ENCODE measurements at regions not wholly inside any gene's neighbourhood (a gene's known extent, or its start where the extent isn't known, plus 50 kb on each side); places are given as distances from the start of the nearest gene placed in this dataset.

DNA sequence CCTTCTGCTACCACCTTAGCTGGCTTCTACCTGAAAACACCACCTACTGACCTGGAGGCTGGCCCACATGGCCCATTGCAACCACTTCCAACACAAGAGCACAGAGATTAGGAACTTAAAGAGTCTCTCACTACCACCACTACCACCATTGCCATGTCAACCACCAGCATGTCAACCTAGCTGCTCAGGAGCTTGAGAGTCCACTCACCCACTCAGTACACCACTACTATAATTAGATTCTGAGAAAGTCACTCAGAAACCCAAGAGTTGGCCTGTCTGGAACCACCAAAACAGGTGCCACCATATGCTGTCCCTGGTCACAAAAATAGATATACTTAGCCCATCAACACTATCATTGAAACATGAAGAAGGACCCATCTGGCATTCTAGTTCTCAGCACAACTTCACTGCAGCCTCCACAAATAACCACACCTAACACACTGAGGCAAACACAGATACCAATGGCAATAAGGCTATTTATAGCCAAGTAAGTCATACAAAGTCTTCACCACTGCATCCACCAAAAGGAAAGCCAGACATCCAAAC is 806.7 kb upstream of the EPHA6 start:
- TF ChIP-seq, protein P1, sequence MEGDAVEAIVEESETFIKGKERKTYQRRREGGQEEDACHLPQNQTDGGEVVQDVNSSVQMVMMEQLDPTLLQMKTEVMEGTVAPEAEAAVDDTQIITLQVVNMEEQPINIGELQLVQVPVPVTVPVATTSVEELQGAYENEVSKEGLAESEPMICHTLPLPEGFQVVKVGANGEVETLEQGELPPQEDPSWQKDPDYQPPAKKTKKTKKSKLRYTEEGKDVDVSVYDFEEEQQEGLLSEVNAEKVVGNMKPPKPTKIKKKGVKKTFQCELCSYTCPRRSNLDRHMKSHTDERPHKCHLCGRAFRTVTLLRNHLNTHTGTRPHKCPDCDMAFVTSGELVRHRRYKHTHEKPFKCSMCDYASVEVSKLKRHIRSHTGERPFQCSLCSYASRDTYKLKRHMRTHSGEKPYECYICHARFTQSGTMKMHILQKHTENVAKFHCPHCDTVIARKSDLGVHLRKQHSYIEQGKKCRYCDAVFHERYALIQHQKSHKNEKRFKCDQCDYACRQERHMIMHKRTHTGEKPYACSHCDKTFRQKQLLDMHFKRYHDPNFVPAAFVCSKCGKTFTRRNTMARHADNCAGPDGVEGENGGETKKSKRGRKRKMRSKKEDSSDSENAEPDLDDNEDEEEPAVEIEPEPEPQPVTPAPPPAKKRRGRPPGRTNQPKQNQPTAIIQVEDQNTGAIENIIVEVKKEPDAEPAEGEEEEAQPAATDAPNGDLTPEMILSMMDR (IDR thresholded peaks at IDR 0.05; ENCODE audit: low read depth, low read length): no peak
- TF ChIP-seq MYC (IDR thresholded peaks at IDR 0.05; ENCODE audit: low read depth, low read length) (no peak), POLR2A (IDR thresholded peaks at IDR 0.05; ENCODE audit: extremely low read depth, insufficient read length) (no peak)
- TF ChIP-seq, protein P2, sequence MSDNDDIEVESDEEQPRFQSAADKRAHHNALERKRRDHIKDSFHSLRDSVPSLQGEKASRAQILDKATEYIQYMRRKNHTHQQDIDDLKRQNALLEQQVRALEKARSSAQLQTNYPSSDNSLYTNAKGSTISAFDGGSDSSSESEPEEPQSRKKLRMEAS (IDR thresholded peaks at IDR 0.05; ENCODE audit: low read depth, low read length): no peak
- no peak overlapping the region for H3K4me3 ChIP-seq (ENCODE audit: low read depth, low read length)
- DNase-seq (ENCODE audit: low read depth): no peak

DNA sequence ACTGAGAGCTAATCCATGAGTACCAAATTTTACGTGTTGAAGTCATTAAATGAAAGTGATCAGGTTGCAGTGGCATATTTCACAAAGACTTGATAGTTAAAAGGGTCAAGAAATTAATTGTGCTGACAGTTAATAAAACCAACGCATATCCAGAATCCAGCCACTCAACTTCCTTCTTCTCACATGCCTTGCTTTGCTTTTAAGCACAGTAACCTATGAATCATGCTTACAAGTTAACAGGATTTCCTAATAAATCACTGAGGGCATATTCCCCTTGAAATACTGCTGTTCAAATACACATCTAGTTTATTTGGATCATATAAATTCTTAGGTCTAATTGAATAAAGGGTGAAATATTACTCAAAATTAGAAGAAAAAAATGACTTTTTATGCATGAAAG is 801.5 kb upstream of the EPHA6 start:
- no peak overlapping the region for H3K4me3 ChIP-seq (ENCODE audit: low read depth, low read length)
- TF ChIP-seq, protein P2 (IDR thresholded peaks at IDR 0.05; ENCODE audit: low read depth, low read length): no peak
- TF ChIP-seq POLR2A (IDR thresholded peaks at IDR 0.05; ENCODE audit: extremely low read depth, insufficient read length) (no peak), MYC (IDR thresholded peaks at IDR 0.05; ENCODE audit: low read depth, low read length) (no peak)
- TF ChIP-seq, protein P1 (IDR thresholded peaks at IDR 0.05; ENCODE audit: low read depth, low read length): no peak
- DNase-seq (ENCODE audit: low read depth): no peak

DNA sequence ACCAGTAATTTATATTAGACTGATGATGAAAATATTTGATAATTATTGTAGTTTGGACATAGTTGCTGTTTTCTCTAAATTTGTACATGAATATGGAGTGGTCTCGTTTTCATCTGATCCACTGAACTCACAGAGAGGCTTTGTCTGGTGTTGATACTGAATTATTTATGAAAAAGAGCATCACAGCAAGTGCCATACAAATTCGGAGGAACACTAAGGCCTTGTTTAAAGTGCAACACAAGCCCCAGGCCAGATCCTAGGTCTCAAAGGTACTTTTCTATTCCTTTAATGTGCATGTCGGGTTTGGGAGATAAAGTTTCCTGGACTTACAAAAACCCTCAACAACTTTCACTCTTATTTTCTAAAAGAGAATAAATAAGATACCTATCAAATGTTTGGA is 796.8 kb upstream of the EPHA6 start:
- H3K4me3 ChIP-seq (ENCODE audit: low read depth, low read length): no peak overlapping the region
- DNase-seq (ENCODE audit: low read depth): no peak
- TF ChIP-seq POLR2A (IDR thresholded peaks at IDR 0.05; ENCODE audit: extremely low read depth, insufficient read length): no peak
- TF ChIP-seq, protein P2 (IDR thresholded peaks at IDR 0.05; ENCODE audit: low read depth, low read length): no peak
- TF ChIP-seq, protein P1 (IDR thresholded peaks at IDR 0.05; ENCODE audit: low read depth, low read length): no peak
- no peak for TF ChIP-seq MYC (IDR thresholded peaks at IDR 0.05; ENCODE audit: low read depth, low read length)

DNA sequence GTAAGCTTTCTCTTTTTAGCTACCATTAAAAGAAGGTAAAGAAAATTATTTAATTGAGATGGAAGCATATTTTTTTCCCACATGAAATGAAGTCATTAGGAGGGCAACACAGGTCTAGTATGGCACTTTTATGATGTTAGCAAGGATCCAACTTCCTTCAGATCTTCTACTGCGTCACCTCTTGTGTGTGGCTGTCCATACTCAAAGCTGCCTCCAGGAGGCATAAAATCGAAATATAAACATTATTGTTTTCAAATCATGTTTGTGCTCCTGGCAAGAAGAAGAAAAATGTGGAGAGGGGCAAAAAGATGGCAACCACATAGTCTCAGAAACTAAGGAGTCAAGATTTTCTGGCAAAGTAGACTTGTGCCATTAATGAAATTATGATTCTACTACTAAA is 791.7 kb upstream of the EPHA6 start:
- TF ChIP-seq MYC (IDR thresholded peaks at IDR 0.05; ENCODE audit: low read depth, low read length) (no peak), POLR2A (IDR thresholded peaks at IDR 0.05; ENCODE audit: extremely low read depth, insufficient read length) (no peak)
- TF ChIP-seq, protein P1 (IDR thresholded peaks at IDR 0.05; ENCODE audit: low read depth, low read length): no peak
- TF ChIP-seq, protein P2 (IDR thresholded peaks at IDR 0.05; ENCODE audit: low read depth, low read length): no peak
- H3K4me3 ChIP-seq (ENCODE audit: low read depth, low read length): no peak overlapping the region
- no peak for DNase-seq (ENCODE audit: low read depth)

DNA sequence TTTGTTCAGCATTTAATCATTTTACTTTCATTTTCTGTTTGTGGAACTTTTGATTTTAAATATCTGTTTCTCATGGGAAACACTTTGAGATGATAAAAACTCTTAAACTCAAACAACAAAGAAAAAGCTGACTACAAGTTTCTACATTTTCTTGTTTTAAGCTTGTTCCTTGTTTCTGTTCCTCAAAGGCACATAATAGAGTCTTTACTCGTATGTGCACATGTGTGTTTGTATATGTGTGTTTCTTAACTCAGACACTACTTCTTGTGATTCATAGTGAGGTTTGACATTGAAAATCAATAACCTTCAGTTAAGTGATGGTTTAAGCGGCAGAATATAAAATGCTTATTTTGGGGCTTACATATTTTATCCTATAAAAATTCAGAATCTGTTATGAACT is 786.7 kb upstream of the EPHA6 start:
- TF ChIP-seq, protein P1 (IDR thresholded peaks at IDR 0.05; ENCODE audit: low read depth, low read length): no peak
- TF ChIP-seq MYC (IDR thresholded peaks at IDR 0.05; ENCODE audit: low read depth, low read length) (no peak), POLR2A (IDR thresholded peaks at IDR 0.05; ENCODE audit: extremely low read depth, insufficient read length) (no peak)
- TF ChIP-seq, protein P2 (IDR thresholded peaks at IDR 0.05; ENCODE audit: low read depth, low read length): no peak
- H3K4me3 ChIP-seq (ENCODE audit: low read depth, low read length): no peak overlapping the region
- DNase-seq (ENCODE audit: low read depth): no peak
